ENCODE measurements at regions not wholly inside any gene's neighbourhood (a gene's known extent, or its start where the extent isn't known, plus 50 kb on each side); places are given as distances from the start of the nearest gene placed in this dataset.
"Not testable (repeated sequence)": the region's sequence is repeated elsewhere in the genome, so short reads cannot be mapped to it uniquely, and the experiment has no call there.

DNA sequence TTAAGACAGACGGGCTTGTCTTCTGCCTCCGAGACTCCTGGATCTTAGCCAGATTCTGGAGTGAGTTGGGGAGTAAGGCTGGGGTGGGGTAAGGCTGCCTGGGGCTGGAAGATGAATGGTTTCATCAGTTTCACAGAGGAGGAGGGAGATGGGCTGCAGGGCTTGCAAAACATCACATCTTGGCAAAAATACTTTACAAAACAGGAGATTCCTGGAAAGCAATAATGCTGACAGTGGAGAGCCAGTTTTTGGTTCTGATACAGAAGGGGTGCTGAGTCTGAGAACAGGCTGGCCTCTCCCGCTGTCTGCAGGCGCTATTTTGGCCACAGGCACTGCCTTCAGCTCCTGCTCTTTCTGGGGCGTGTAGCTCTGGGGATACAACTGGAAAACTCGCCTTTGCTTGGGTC, 83.4 kb upstream of the KCNE2 start:
- Histone ChIP-seq H3K27ac (no peak overlapping the region), H3K36me3 (no peaks in the 10 kb centered on the region)

DNA sequence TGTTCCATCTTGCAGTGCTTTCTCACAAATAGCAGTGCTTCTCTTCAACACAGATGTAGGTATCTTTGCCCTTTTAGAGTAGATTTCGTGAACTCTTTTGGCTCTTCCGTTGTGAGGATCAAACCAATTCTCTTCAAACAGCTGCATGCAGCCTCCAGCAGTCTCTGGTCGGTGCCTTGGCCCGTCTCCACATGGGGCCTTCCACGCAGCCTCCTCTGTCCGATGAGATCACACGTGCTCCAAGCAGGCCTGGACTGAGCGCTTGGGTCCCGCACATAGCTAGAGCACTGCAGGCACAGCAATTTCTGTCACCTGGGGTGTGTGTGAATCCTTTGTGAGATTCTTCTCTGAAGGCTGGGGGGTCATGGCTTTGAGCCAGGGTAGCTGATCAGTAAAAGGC, 82.8 kb upstream of the KCNE2 start:
- peaks cover 0 to 5% of the 10 kb centered on the region in 2 donors for H3K9me3 ChIP-seq
- no peak overlapping the region for H3K4me3 ChIP-seq
- intact Hi-C loops (cut with DNase I; ENCODE audit: low total_unique reads), result no loop called here
- H3K27me3 ChIP-seq, result no peaks in the 10 kb centered on the region
- no peaks in the 10 kb centered on the region for H3K36me3 ChIP-seq
- H3K4me1 ChIP-seq, result no peaks in the 10 kb centered on the region
- TF ChIP-seq, protein P1, sequence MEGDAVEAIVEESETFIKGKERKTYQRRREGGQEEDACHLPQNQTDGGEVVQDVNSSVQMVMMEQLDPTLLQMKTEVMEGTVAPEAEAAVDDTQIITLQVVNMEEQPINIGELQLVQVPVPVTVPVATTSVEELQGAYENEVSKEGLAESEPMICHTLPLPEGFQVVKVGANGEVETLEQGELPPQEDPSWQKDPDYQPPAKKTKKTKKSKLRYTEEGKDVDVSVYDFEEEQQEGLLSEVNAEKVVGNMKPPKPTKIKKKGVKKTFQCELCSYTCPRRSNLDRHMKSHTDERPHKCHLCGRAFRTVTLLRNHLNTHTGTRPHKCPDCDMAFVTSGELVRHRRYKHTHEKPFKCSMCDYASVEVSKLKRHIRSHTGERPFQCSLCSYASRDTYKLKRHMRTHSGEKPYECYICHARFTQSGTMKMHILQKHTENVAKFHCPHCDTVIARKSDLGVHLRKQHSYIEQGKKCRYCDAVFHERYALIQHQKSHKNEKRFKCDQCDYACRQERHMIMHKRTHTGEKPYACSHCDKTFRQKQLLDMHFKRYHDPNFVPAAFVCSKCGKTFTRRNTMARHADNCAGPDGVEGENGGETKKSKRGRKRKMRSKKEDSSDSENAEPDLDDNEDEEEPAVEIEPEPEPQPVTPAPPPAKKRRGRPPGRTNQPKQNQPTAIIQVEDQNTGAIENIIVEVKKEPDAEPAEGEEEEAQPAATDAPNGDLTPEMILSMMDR (IDR thresholded peaks at IDR 0.05), result no peak
- TF ChIP-seq POLR2A (IDR thresholded peaks at IDR 0.05), result no peak
- no peak for TF ChIP-seq POLR2AphosphoS5 (IDR thresholded peaks at IDR 0.05)
- no peak overlapping the region for H3K27ac ChIP-seq
- no peak for DNase-seq (ENCODE audit: low spot score in 2 of 2)

More for the DNA sequence above, 83.4 kb upstream of the KCNE2 start:
- peak in 1 of 2 donors; percentile 19 for DNase-seq (ENCODE audit: low spot score in 2 of 2)
- H3K9me3 ChIP-seq, result no peaks in the 10 kb centered on the region
- no peak overlapping the region for H3K4me3 ChIP-seq
- no peaks in the 10 kb centered on the region for H3K4me1 ChIP-seq
- intact Hi-C loops (cut with DNase I; ENCODE audit: low total_unique reads), result no loop called here
- TF ChIP-seq POLR2AphosphoS5 (IDR thresholded peaks at IDR 0.05) (no peak), POLR2A (IDR thresholded peaks at IDR 0.05) (no peak)
- TF ChIP-seq, protein P1 (IDR thresholded peaks at IDR 0.05), result no peak
- no peaks in the 10 kb centered on the region for H3K27me3 ChIP-seq

DNA sequence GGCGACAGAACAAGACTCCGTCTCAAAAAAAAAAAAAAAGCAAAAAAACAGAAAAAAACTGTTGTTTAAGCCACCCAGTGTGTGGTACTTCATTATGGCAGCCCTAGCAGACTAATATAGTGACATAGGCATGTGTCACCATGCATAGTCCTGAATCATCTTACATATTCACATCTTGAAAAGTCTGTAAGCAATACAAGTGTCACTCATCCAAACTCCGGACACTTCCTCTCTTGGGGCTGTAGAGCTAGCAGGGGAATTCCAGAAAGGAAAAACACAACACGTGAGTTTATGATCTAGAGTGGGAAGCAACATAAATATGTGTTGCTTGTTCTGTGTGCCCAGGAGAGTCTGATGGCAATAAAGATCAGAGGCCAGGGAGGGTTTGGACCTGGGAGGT, 81.6 kb upstream of the KCNE2 start:
- no peak overlapping the region for H3K27ac ChIP-seq
- no peak for TF ChIP-seq POLR2A (IDR thresholded peaks at IDR 0.05)
- TF ChIP-seq, protein P1 (IDR thresholded peaks at IDR 0.05), result no peak
- TF ChIP-seq POLR2AphosphoS5 (IDR thresholded peaks at IDR 0.05), result no peak
- no peaks in the 10 kb centered on the region for H3K36me3 ChIP-seq
- DNase-seq (ENCODE audit: low spot score in 2 of 2), result no peak
- no peak overlapping the region for H3K4me3 ChIP-seq
- H3K4me1 ChIP-seq, result no peaks in the 10 kb centered on the region
- intact Hi-C loops (cut with DNase I; ENCODE audit: low total_unique reads), result no loop called here
- H3K9me3 ChIP-seq, result peaks cover 0 to 12% of the 10 kb centered on the region in 2 donors
- H3K27me3 ChIP-seq, result no peaks in the 10 kb centered on the region

DNA sequence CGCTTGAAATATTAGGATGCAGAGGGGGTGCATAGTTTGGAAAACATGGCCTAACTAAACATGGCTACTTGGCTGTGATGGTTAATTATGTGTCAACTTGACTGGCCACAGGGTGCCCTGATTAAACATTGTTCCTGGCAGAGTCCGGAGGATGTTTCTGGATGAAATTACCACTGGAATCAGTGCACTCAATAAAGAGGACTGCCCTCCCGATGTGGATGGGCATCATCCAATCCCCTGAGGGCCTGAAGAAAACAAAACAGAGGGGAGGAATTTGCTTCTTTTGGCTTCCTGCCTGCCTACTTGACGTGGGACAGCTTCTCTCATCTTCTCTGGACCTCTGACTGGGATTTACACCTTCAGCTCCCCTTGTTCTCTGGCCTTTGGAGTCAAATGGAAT, 79.1 kb upstream of the KCNE2 start:
- intact Hi-C loops (cut with DNase I; ENCODE audit: low total_unique reads), result no loop called here
- H3K27ac ChIP-seq, result no peak overlapping the region

GRCh38 chr21:34288042-34288441, 75.8 kb upstream of the KCNE2 start:
- H3K27me3 ChIP-seq; H3K4me3 ChIP-seq; DNase-seq (ENCODE audit: low spot score in 2 of 2); intact Hi-C loops (cut with DNase I; ENCODE audit: low total_unique reads); H3K4me1 ChIP-seq; H3K36me3 ChIP-seq; H3K27ac ChIP-seq: not testable (repeated sequence)
- H3K9me3 ChIP-seq, result peaks cover 8 to 30% of the 10 kb centered on the region in 2 donors

More for the DNA sequence above, 79.1 kb upstream of the KCNE2 start:
- no peak for DNase-seq (ENCODE audit: low spot score in 2 of 2)
- TF ChIP-seq POLR2AphosphoS5 (IDR thresholded peaks at IDR 0.05), result no peak
- TF ChIP-seq POLR2A (IDR thresholded peaks at IDR 0.05), result no peak
- TF ChIP-seq, protein P1 (IDR thresholded peaks at IDR 0.05), result no peak
- Histone ChIP-seq H3K27me3 (no peaks in the 10 kb centered on the region), H3K4me1 (no peaks in the 10 kb centered on the region), H3K4me3 (no peak overlapping the region), H3K36me3 (no peaks in the 10 kb centered on the region), H3K9me3 (peaks cover 8 to 30% of the 10 kb centered on the region in 2 donors)

DNA sequence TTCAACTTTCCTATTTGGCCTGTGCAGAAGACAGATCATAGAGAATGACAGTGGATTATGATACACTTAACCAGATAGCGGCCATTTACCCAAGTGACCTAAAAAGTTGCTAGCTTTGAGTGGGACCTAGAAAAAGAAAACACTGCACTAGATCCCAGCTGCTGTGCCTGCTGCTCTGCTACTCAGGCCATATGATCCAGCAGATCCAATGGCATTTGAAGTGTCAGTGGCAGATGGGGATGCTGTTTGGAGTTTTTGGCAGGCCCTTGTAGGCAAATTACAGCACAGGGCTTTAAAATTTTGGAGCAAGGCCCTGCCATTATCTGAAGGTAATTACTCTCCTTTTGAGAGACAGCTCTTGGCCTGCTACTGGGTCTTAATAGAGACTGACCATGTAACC, 74.0 kb upstream of the KCNE2 start:
- H3K27ac ChIP-seq, result no peak overlapping the region
- H3K9me3 ChIP-seq, result peaks cover 8 to 30% of the 10 kb centered on the region in 2 donors
- H3K36me3 ChIP-seq, result no peaks in the 10 kb centered on the region
- intact Hi-C loops (cut with DNase I; ENCODE audit: low total_unique reads), result no loop called here
- no peak overlapping the region for H3K4me3 ChIP-seq
- TF ChIP-seq POLR2A (IDR thresholded peaks at IDR 0.05), result no peak
- TF ChIP-seq, protein P1 (IDR thresholded peaks at IDR 0.05), result no peak
- no peak for TF ChIP-seq POLR2AphosphoS5 (IDR thresholded peaks at IDR 0.05)
- no peaks in the 10 kb centered on the region for H3K27me3 ChIP-seq
- H3K4me1 ChIP-seq, result no peaks in the 10 kb centered on the region
- DNase-seq (ENCODE audit: low spot score in 2 of 2), result no peak

Data from breast epithelium (tissue), 4 donors.